NCI-H1417 (cell line): ENCODE measurements at regions not wholly inside any gene's neighbourhood (a gene's known extent, or its start where the extent isn't known, plus 50 kb on each side); places are given as distances from the start of the nearest gene placed in this dataset.
A peak's percentile ranks its signal among the peaks of the same experiment; 100 is the strongest.
"Not testable (repeated sequence)": the region's sequence is repeated elsewhere in the genome, so short reads cannot be mapped to it uniquely, and the experiment has no call there.

ENCODE experiments used
- DNase-seq, 3 experiments: peaks; one replicate each; lab custom pipeline; 2025; lab: John Stamatoyannopoulos, UW

- no peak for DNase-seq
Observed at GRCh38 chr3:132084982-132085381, 50.2 kb upstream of the CPNE4 start.

- no peak for DNase-seq
Observed at GRCh38 chr3:132087356-132087755, 52.5 kb upstream of the CPNE4 start.

GRCh38 chr3:132088291-132088690, 53.5 kb upstream of the CPNE4 start:
- no peak for DNase-seq

GRCh38 chr3:132090921-132091320, 56.1 kb upstream of the CPNE4 start:
- DNase-seq: no peak

- DNase-seq: no peak
Observed at GRCh38 chr3:132116601-132117000, 81.8 kb upstream of the CPNE4 start.

- DNase-seq: no peak
Observed at GRCh38 chr3:132117642-132118041, 82.8 kb upstream of the CPNE4 start.

- no peak for DNase-seq
Observed at GRCh38 chr3:132119531-132119930, 84.7 kb upstream of the CPNE4 start.

- no peak for DNase-seq
Observed at GRCh38 chr3:132124096-132124495, 89.3 kb upstream of the CPNE4 start.

GRCh38 chr3:132124651-132125284, 90.0 kb upstream of the CPNE4 start:
- DNase-seq: no peak

GRCh38 chr3:132134611-132135010, 99.8 kb upstream of the CPNE4 start:
- DNase-seq: no peak

GRCh38 chr3:132135628-132136333, 101.0 kb upstream of the CPNE4 start:
- DNase-seq: peak in 1 of 3 experiments; percentile 2

- no peak for DNase-seq
Observed at GRCh38 chr3:132136334-132136716, 101.5 kb upstream of the CPNE4 start.

- not testable (repeated sequence) for DNase-seq
Observed at GRCh38 chr3:132136902-132137301, 102.1 kb upstream of the CPNE4 start.

- DNase-seq: no peak
Observed at GRCh38 chr3:132145833-132146232, 111.0 kb upstream of the CPNE4 start.

GRCh38 chr3:132154619-132155018, 119.8 kb upstream of the CPNE4 start:
- peak in 1 of 3 experiments; percentile 32 for DNase-seq

- DNase-seq: no peak
Observed at GRCh38 chr3:132159145-132159544, 124.3 kb upstream of the CPNE4 start.

GRCh38 chr3:132160198-132160597, 125.4 kb upstream of the CPNE4 start:
- DNase-seq: no peak

- no peak for DNase-seq
Observed at GRCh38 chr3:132161608-132162007, 126.8 kb upstream of the CPNE4 start.

- DNase-seq: no peak
Observed at GRCh38 chr3:132164469-132165092, 129.8 kb upstream of the CPNE4 start.

GRCh38 chr3:132167870-132168269, 133.1 kb upstream of the CPNE4 start:
- DNase-seq: no peak

- DNase-seq: no peak
Observed at GRCh38 chr3:132174500-132174899, 139.7 kb upstream of the CPNE4 start.

- DNase-seq: peak; percentile 66 to 92 (median 70)
Observed at GRCh38 chr3:132180337-132180791, 136.8 kb upstream of the ACP3 start.

GRCh38 chr3:132183811-132184210, 133.4 kb upstream of the ACP3 start:
- peak in 2 of 3 experiments; percentile 30 to 72 for DNase-seq
